Heart right ventricle (tissue), 16 donors: ENCODE measurements at regions not wholly inside any gene's neighbourhood (a gene's known extent, or its start where the extent isn't known, plus 50 kb on each side); places are given as distances from the start of the nearest gene placed in this dataset.

Source experiments
- ATAC-seq, 8 donors: fragments of 200-7000 bp; cut with Tn5 transposase; one replicate each; pipeline ENCODE4 v1.9.1; 2020; ENCODE audit warnings: mild to moderate bottlenecking in 8 of 8, moderate library complexity in 8 of 8, moderate number of reproducible peaks in 1 of 8
- DNase-seq, 2 donors: peaks; one replicate each; pipeline ENCODE4 v3.0.0-alpha.2; 2020
- H3K27ac ChIP-seq, 10 donors: fragments of 200-600 bp; sonication (generic) in 2 of 10; one replicate each; pipeline versions ENCODE4 v1.5.0 to v1.8.0; 2020 to 2022; ENCODE audit warnings: mild to moderate bottlenecking in 3 of 10
- H3K27me3 ChIP-seq, 7 donors: fragments of 200-600 bp; one replicate each; pipeline ENCODE4 v1.8.0; 2021 to 2022; ENCODE audit warnings: mild to moderate bottlenecking in 2 of 7
- H3K36me3 ChIP-seq, 9 donors: fragments of 200-600 bp; sonication (generic) in 1 of 9; one replicate each; pipeline versions ENCODE4 v1.5.0 to v1.8.0; 2020 to 2022; ENCODE audit warnings: mild to moderate bottlenecking in 2 of 9
- H3K4me1 ChIP-seq, 9 donors: fragments of 200-600 bp; sonication (generic) in 1 of 9; one replicate each; pipeline versions ENCODE4 v1.5.0 to v1.8.0; 2020 to 2022; ENCODE audit warnings: mild to moderate bottlenecking in 4 of 9
- H3K4me3 ChIP-seq, 10 donors: fragments of 200-600 bp; sonication (generic) in 2 of 10; one replicate each; pipeline versions ENCODE4 v1.5.0 to v1.8.0; 2020 to 2022; ENCODE audit warnings: mild to moderate bottlenecking in 7 of 10, moderate library complexity in 2 of 10
- H3K9me3 ChIP-seq, 11 donors: fragments of 200-600 bp in 10 of 11; sonication (generic) in 2 of 11; one replicate each; pipeline versions ENCODE4 v1.5.0 to v1.8.0; 2013 to 2022; ENCODE audit warnings: mild to moderate bottlenecking in 2 of 11, control low read depth in 1 of 11, moderate library complexity in 1 of 11
- WGBS, 2 donors: extraction: QIAGEN DNeasy Blood & Tissue Kit; methylation state at CpG; one replicate each; pipeline ENCODE4 v1.1.7; 2013; ENCODE audit warnings: inconsistent platforms in 1 of 2; 5-methylcytosine and 5-hydroxymethylcytosine counted together
- intact Hi-C, 10 donors: fragments of 100-400 bp; cut with DNase I; formaldehyde crosslinking; loops; one replicate each; pipeline versions ENCODE4 v1.11.1 to v1.14.2; 2022
- TF ChIP-seq, protein P1 (sequence below), 9 donors: fragments of 200-600 bp; sonication (generic) in 2 of 9; IDR thresholded peaks; one replicate each; pipeline versions ENCODE4 v1.5.0 to v1.8.0; 2021 to 2022; ENCODE audit warnings: antibody characterized with exemption in 9 of 9, mild to moderate bottlenecking in 5 of 9, moderate library complexity in 1 of 9
- donor health status: Arrhythmogenic right ventricular cardiomyopathy.
- donor health status: ischemic (EF 13 %, LVEDD 7.1; RV severe dilation, severe dysfunction).
- donor health status: healthy with polysubstance abuse.
- donor health status: DM: no; HTN: yes; CAD: no.
- donor health status: DM: no; HTN: no; CAD: no.
- donor health status: ischemic (EF 25% LVEDD 6.9; RV normal size, moderate dysfunction).
- donor health status: ischemic (EF 25% LVEDD 5.7; RV mildly dilated, moderate dysfunction).
- donor health status: healthy.
- donor health status: DM: yes; HTN: yes; CAD: no.
- donor health status: Ischemic cardiomyopathy.
- donor health status: ischemic (EF 35%, LVEDD 5.7; RV mildly dilated, moderate dysfunction).
- donor health status: nonischemic (EF 11% LVEDD 7.7; RV severe dilation, severe dysfunction).
- donor health status: DM: yes; HTN: yes; CAD: no.
- donor health status: PGD.
- donor health status: ischemic (EF 29% LVEDD 5.4; RV normal size, mild dysfunction).
- donor health status: nonischemic (EF 23%, LVEDD 6.1; RV moderate dilation, normal function).

GRCh38 chr2:183991968-183992367, 606.4 kb upstream of the ZNF804A start:
- no peak overlapping the region for H3K4me3 ChIP-seq
- TF ChIP-seq, protein P1, sequence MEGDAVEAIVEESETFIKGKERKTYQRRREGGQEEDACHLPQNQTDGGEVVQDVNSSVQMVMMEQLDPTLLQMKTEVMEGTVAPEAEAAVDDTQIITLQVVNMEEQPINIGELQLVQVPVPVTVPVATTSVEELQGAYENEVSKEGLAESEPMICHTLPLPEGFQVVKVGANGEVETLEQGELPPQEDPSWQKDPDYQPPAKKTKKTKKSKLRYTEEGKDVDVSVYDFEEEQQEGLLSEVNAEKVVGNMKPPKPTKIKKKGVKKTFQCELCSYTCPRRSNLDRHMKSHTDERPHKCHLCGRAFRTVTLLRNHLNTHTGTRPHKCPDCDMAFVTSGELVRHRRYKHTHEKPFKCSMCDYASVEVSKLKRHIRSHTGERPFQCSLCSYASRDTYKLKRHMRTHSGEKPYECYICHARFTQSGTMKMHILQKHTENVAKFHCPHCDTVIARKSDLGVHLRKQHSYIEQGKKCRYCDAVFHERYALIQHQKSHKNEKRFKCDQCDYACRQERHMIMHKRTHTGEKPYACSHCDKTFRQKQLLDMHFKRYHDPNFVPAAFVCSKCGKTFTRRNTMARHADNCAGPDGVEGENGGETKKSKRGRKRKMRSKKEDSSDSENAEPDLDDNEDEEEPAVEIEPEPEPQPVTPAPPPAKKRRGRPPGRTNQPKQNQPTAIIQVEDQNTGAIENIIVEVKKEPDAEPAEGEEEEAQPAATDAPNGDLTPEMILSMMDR (IDR thresholded peaks at IDR 0.05) = no peak
- DNase-seq (no peak), ATAC-seq (no peak)
- H3K4me1 ChIP-seq = no peaks in the 10 kb centered on the region
- no peaks in the 10 kb centered on the region for H3K36me3 ChIP-seq
- no peaks in the 10 kb centered on the region for H3K27me3 ChIP-seq
- intact Hi-C loops = no loop called here
- H3K27ac ChIP-seq = no peak overlapping the region
- peaks cover 0 to 26% (median 4%) of the 10 kb centered on the region in 11 donors for H3K9me3 ChIP-seq

DNA sequence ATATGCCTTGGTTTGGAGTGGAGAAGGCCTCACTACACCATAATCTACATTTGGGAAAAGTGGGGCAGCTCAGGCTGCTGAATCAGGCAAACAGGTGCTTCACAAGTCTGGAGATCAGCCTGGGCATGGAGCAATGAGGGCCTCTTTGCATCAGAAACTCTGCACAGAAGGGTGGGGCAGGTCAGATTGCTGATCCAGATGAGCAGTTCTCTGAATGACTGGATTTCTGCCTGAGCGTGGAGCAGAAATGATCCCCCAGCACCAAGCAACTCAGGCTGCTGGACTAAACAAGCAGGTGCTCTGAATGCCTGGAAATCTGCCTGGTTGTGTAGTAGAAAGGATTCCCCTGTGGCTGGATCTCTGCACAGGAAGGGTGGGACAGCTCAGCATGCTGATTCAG, 605.3 kb upstream of the ZNF804A start:
- TF ChIP-seq, protein P1 (IDR thresholded peaks at IDR 0.05) = no peak
- intact Hi-C loops = no loop called here
- H3K36me3 ChIP-seq = no peaks in the 10 kb centered on the region
- DNase-seq (no peak), ATAC-seq (no peak)
- no peak overlapping the region for H3K4me3 ChIP-seq
- no peaks in the 10 kb centered on the region for H3K4me1 ChIP-seq
- H3K9me3 ChIP-seq = peaks cover 0 to 17% (median 0%) of the 10 kb centered on the region in 11 donors
- H3K27me3 ChIP-seq = no peaks in the 10 kb centered on the region
- no peak overlapping the region for H3K27ac ChIP-seq
- WGBS, 2 donors = 85 to 88% methylated on average over 1 of the region's 1 CpG

GRCh38 chr2:183995632-183996031, 602.7 kb upstream of the ZNF804A start:
- TF ChIP-seq, protein P1 (IDR thresholded peaks at IDR 0.05) = no peak
- no peak for DNase-seq
- Histone ChIP-seq H3K4me3 (no peak overlapping the region), H3K9me3 (peaks cover 0 to 8% (median 0%) of the 10 kb centered on the region in 11 donors), H3K27ac (no peak overlapping the region), H3K27me3 (no peaks in the 10 kb centered on the region), H3K36me3 (no peaks in the 10 kb centered on the region), H3K4me1 (no peaks in the 10 kb centered on the region)
- 87 to 91% methylated on average over 2 of the region's 2 CpGs for WGBS, 2 donors
- intact Hi-C loops = no loop called here
- ATAC-seq = no peak

DNA sequence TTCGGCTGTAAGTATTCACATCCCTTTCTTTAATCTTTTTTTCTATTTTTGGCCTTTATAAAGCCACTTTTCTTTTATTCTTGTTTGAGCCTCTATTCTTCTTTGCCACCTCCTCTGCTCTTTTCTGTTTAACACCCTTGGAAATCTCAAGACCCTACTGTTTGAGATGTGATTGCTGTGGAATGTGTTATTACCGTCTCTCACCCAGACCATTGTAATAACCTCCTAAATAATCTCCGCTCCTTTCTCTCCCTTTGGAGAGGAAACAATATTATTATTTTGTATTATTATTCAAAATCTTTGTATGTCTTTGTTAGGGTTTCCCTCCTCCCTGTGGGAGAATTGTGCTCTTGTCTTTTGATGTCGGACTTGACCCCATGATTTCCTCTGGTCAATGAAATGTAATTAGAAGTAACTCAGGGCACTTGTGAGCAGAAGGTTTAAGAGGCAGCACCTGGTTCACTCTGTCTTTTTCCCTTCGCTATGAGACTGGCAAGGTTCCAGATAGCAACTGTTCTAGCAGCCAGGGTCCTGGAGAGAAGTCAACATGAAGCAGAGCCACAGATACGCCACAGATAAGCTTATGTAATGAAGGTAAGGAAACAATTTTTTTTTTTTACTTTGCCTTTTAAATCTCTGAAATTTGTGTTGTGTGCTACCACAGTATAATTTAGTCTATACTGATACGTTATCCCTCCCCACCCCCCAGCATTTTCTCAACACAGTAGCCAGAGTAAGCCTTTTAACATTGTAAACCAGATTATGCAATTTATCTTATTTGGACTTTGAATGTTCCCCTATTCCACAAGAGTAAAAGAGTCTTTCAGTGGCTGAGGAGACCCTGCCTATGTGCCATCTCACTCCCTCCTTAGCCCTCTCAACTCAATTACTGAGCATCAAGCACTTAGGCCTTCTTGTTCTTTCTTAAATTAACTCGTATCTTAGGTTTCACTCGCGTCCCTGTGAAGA, 601.2 kb upstream of the ZNF804A start:
- intact Hi-C loops = no loop called here
- TF ChIP-seq, protein P1 (IDR thresholded peaks at IDR 0.05) = no peak
- Histone ChIP-seq H3K27ac (no peak overlapping the region), H3K4me3 (no peak overlapping the region), H3K9me3 (peaks cover 0 to 8% (median 0%) of the 10 kb centered on the region in 11 donors), H3K27me3 (no peaks in the 10 kb centered on the region), H3K4me1 (no peaks in the 10 kb centered on the region), H3K36me3 (no peaks in the 10 kb centered on the region)
- 55 to 56% methylated on average over 10 of the region's 10 CpGs for WGBS, 2 donors
- ATAC-seq (no peak), DNase-seq (no peak)
